GM19351 (cell line): ENCODE measurements at regions not wholly inside any gene's neighbourhood (a gene's known extent, or its start where the extent isn't known, plus 50 kb on each side); places are given as distances from the start of the nearest gene placed in this dataset.

Source experiments
- ATAC-seq: cut with Tn5 transposase; IDR thresholded peaks from one replicate; pipeline ENCODE4 v1.9.1; 2021; ENCODE audit warnings: mild to moderate bottlenecking, moderate library complexity; ENCODE audit not compliant: unreplicated experiment

DNA sequence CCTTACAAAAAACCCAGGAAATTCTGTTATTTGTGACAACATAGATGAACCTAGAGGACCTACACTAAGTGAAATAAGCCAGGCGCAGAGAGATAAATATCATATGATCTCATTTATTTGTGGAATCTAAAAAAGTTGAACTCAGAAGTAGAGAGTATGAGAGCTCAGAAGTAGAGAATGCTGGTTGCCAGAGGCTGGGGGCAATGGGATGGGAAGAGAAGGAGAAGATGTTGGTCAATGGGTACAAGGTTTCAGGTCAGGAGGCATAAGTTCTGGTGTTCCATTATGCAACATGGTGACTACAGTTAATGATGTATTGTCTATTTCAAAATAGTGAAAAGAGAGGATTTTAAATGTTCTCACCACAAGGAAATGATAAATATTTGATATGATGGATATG lies 259.1 kb upstream of the POU3F1 start:
- ATAC-seq = no peak

DNA sequence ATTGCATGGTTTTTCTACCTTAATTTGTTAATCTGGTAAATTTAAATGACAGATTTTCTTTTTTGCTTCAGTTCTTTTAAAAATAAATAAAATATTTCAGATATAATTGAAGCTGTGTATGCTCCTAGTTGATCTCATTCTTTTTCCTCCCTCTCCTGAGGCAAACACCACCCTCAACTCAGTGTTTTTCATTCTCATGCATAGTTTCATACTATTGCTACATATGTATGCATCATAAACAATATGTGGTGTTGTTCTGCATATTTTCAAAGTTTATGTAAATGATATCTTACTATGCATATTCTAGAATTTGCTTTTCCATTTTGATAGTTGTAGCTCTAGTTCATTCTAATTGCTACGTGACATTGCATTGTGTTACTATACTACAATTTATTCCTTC lies 257.2 kb upstream of the POU3F1 start:
- ATAC-seq = no peak

DNA sequence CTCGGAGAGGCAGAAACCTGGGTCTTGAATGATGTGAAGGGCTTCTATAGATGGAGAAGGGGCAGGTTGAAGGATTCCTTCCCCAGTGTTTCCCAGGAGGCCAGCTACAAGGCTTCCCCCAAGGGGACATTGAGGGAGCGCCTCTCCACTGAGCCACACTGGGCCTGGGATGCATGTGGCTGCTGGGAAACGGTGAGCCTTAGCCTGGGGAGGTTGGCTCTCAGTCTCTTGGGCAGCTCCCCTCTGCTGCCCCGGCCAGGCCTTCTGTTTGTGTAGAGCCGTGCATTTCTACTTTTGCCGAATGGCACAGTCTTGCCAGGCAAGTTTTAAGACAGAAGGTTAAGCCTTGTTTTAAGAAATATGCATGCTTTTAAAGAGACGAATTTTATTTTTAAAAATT lies 254.4 kb upstream of the POU3F1 start:
- ATAC-seq = no peak

DNA sequence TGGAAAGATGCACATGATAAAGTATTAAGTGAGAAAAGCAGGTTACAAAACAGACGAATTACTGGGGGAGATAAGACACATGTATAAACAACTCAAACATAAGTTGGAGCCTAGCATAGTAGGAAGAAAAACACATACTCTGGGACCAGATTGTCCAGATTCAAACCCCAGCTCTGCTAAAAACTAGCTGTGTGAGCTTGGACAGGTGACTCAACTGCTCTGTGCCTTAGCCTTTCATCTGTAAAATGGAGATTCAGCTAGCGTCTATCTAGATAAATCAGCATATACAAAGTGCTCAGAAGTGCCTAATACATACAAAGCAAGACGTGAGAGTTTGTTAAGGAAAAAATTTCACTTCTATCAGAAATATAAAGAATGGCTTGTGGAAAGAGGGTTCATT lies 254.0 kb upstream of the POU3F1 start:
- no peak for ATAC-seq

DNA sequence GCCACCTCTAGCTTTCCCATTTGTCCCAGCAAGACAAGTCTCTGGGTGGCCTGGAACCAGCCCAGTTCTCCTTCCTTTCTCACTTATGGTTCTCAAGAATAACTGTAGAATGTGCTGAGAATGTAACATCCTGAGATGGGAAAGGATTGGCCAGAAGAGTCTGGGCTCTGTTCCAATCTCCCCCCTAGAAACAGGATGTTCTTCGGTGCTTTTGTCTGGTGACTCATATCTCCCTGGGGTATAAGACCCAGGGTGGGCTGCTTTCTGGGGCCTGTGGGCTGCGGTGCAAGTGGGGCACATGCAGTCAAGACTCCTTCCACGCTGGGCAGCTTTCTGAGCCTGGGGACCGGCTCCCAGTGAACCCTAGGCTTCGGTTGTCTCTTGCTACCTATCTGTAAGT lies 251.2 kb upstream of the POU3F1 start:
- no peak for ATAC-seq

DNA sequence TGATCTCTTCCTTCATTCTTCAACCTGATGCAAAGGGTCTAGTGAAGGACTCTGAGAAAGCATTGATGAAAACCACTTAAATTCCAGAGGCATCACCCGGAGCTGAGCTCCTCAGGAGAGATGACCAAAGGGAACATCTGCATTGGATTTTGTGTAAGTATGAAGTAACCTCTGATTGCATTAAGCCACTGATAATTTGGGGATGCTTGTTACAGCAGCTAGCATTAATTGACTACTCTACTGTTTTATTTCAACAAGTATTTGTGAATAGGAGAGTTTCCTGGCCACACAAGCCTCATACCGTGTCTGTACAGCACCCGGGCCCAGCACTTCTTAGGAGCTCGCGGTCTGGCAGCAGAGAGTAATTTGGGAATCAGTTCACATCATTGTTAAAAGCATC lies 250.7 kb upstream of the POU3F1 start:
- ATAC-seq = no peak

DNA sequence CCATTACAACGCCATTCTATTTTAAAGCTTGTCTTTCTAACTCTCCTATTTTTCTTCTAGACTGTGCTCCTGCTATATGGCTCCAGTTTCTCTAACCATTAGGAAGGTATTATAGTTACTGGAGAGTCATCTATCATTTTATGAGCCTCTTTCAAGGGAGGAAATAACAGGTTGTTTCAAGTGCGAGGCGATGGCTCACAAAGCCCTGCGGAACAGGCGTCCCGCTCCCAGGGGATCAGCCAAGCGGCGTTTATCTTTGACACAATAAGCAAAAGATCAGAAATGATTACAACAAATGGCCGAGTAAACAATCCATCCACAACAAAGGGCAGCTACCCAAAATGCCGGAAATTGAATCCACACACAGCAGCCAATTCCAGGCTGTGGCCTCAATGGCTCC lies 249.5 kb upstream of the POU3F1 start:
- ATAC-seq = no peak

DNA sequence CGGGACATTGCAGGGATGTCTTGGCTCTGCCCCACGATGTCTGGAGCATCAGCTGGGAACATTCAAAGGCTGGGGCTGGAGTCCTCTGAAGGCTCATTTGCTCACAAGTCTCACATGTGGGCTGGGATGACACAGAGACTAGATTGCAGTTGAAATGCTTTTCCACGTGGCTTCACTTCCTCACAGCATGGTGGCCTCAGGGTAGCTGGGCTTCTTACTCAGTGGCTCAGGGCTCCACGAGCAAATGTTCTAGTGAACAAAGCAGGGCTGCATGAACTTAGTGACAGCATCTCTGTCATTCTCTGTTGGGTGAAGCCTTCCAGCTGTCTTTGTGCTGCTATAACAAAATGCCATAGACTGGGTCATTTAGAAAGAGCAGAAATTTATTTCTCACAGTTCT lies 247.0 kb upstream of the POU3F1 start:
- no peak for ATAC-seq

DNA sequence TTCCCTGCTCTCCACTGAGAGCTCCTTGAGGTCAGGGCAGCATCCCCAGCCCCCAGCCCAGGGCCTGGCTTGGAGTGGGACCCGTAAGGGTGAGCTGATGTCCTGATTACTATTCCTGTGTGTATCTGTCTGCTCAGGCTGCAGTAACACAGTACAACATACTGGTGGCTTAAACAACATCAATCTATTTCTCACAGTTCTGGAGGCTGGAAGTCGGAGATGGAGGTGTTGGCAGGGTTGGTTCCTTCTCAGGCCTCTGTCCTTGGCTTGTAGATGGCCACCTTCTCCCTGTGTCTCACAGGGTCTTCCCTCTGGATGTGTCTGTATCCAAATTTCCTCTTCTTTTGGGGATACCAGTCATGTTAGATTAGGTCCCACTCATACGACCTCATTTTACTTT lies 246.4 kb upstream of the POU3F1 start:
- no peak for ATAC-seq

DNA sequence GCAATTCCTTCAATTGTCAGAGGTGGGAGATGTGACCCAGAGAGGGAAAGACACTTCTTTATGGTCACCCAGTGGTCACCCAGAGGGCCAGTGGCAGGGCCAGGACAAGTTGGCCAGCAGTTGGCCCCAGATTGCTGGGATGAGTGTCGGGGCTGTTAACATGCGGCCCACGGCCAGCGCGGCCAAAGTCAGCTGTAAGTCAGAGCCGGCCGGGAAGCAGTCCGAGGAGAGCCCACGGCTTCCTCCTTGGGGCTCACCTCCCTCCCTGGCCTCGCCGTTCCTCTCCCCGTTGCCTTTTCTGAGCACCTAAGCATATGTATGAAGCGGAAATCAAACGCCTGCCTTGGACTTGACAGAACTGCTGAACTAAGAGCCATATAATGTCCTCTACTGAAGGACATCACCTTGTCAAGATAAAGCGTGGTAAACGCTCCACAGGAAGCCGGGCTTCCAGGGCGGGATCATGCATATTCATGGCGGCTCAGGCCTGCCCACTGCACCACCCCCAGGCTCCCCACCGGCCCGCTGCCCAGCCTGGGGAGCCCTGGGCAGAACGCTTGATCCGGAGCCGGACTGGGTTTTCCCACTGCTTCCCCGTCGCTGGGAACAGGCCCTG lies 245.4 kb upstream of the POU3F1 start:
- ATAC-seq = no peak

DNA sequence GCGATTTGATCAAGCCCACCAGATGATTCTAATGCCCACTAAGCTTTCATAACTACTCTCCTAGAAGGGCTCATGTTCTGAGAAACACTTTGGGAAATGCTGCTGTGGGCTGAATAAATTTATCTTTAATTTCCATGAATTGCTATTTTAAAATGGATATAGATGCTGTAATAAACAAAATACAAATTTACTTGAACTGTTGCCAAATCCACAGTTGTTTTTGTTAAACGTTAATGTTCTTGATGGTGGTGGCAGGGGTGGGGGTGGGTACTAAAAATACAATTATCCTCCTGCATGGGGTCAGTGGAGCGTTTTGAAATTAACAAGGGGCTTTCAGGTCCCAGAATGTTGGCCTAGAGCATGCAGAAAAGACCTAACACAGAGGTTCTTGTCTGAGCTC lies 244.7 kb upstream of the POU3F1 start:
- no peak for ATAC-seq

DNA sequence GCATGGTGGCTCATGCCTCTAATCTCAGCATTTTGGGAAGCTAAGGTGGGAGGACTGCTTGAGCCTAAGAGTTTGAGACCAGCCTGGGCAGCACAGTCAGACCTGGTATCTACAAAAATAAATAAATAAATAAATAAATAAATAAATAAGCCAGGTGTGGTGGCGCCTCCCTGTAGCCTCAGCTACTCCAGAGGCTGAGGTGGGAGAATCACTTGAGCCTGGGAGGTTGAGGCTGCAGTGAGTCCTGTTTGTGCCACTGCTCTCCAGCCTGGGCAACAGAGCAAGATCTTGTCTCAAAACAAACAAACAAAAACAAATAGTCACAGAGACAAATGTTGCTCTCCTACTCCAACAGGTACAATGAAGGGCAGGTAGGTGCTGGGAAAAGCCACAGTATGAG lies 242.4 kb upstream of the POU3F1 start:
- ATAC-seq = no peak

DNA sequence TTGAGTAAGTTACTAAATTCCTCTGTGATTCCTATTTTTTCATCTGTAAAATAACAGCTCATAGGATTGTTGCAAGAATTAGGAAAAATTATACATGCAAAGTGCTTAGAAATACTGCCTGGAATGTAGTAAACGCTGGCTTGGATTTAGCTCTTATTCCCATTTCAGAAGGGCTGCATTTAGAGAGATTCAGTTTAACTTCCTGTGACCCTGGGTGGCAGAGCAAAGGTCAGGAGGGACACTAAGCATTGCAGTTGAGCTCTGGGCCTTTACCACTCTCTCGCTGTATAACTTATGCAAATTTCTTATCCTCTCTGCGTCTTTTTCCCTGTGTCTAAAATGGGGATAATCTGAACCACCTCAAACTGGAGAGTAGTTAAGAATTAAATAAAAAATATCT lies 241.0 kb upstream of the POU3F1 start:
- no peak for ATAC-seq

DNA sequence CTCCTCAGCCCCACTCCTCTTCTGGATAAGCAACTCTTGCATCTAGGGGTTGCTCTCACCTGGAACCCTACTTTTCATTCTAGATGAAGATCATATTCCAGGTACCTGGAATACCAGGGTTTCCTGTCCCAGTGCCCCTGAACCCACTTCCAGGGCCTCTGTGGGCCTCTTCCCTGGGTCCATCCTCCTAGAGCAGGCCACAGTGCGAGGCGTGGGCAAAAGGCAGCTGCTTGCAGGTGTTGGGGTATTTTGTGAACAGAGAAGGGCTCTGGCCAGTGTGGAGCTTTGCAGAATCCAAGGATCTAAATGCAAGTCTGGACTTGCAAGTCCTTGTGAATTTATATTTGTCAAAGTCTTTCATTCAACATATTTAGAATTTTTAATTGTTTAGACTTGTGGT lies 240.4 kb upstream of the POU3F1 start:
- no peak for ATAC-seq

DNA sequence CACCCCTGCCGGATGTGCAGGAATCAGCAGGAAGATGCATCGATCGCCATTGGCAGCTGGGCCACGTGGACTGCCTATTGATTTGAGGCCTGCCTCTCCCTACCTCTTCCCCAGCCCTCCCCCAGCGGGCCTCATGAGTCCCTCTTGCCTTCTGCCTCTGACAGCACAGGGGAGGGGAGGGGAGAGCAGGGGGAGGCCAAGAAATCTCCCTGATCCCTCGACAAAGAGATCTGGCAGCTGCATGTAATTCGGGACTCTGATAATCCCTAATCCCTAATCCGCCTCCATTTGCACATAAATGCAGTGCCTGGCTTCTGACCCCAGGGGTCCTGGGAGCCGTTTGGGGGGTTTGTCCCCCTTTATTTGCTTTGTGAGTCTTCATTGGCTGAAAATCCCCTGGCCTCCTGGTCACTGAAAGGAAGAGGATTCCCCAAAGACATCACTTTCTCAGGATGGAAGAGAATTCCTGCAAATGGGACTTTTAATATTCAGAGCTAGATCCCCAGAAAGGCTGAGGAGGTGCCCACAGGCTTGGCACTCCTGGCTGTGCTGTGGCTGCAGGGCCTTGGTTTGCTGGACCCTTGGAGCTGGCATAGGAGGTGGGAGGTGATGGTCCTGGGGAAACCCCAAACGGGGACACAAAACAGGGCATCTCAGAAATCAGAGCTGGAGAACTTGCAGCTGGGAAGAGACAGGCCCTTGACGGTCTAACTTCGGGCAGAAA lies 239.4 kb upstream of the POU3F1 start:
- no peak for ATAC-seq

DNA sequence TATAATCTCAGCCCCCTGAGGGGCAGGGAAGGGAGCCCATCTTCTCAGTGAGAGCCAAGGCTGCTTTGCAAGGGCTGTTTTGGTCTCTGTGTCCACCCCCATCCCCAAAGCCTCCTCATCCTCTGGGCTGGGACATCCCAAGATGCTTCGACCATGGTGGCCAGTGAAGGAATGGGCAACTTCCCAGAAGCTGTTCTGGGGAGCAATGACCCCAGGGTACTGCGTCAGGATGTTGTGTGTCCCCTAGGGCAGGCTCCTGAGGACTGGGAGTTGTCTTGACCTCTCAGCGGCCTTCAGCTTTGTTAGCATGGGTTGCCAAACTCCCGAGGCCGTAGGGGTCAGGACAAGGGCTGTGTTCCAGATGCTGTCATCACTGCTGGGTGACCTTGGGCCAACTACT lies 238.4 kb upstream of the POU3F1 start:
- ATAC-seq = no peak

DNA sequence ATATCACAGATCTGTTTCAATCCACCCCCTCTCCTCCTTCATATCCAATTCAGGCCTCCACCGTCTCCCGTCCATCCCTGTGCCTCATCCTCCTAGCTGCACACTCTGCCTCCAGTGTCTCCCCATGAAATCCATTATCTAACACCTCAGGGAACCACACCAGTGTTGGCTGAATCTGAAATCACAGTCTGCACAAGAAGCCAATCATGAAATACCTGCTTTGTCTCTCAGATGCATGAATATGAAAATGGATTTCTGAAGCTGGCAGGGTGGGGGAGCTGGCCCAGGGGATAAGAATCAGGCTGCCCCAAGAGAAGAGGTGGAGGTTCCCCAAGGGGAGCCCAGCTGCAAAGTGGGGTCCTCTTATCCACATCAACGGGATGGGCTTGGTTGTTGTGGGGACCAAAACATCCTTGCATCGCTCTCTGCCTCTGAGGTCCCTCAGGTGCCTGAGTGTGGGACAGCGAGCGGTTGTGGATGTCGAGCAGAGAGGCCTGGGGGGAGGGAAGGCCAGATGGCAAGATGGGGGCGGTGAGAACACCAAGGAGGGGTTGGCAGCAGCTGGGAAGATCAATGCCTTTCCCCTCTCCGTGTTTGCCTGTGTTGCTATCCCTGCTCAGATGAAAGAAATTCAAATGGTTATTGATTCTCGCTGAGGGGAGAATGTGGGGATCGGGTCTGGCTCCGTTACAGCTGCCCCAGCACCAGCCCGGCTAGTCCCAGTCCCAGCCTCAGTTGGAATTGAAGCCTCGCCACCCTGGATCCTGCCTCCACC lies 237.3 kb upstream of the POU3F1 start:
- ATAC-seq = no peak

DNA sequence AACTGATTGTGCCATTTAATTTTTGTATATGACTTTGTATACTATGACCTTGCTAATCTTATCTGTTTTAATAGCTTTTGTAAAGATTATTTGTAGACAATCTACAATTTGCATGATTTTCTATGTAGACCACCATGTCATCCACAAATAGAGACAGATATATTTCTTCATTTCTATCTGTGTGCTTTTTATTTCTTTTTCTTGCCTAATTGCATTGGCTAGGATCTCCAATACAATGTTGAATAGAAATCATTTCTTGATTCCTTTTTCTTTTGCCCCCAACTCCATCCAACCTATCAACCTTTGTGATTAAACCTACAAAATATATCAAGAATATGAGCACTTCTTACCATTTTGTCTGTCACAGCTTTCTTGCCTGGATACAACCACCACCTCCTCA lies 232.6 kb upstream of the POU3F1 start:
- ATAC-seq = no peak

DNA sequence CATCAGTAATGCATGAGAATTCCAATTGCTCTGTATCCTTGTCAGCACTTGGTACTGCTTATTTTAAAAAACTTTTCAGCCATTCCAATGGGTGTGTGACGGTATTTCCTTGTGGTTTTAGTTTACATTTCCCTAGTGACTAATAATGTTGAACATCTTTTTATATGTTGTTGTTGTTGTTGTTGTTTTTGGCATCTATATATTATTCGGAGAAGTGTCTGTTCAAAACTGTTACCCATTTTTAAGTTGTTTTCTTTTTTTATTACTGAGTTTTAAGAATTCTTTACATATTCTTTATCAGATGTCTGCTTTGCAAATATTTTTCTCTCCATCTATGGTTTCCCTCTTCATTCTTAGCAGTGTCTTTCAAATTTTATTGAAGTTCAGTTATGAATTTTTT lies 231.1 kb upstream of the POU3F1 start:
- no peak for ATAC-seq

DNA sequence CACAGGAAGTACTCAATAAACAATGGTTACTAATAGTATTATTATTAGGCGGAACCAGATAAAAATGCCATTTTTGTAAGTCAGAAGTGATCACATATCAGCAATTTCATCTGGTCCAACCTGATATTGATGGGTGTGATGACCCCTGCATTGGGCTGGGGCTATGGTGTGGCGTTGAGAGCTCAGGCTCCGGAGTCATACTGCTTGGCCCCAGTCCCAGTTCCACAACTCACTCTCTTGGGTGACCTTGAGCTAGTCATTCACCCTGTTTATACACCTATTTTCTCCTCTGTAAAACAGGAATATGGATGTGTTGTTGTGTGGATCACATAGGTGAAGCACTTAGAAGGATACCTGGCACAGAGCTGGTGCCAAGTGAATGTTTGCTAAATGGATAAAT lies 229.4 kb upstream of the POU3F1 start:
- no peak for ATAC-seq

DNA sequence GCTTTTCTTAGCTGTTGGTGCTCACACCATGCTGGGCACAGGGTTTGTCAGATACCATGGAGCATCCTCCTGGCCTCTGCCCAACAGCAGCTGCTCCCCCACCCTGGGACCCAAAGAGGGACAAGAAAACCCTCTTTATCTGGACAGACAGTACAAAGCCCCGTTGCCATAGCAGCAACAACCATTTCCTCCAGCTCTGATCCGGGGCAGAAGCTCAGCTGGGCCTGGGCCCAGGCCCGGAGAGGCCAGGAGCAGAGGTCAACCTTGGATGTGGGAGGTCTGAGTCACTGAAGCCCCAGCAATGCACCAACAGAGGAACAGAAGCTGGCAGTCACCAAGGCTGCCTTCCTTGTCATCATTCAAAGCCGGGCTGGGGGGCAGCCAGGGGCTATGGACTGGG lies 228.4 kb upstream of the POU3F1 start:
- ATAC-seq = no peak

DNA sequence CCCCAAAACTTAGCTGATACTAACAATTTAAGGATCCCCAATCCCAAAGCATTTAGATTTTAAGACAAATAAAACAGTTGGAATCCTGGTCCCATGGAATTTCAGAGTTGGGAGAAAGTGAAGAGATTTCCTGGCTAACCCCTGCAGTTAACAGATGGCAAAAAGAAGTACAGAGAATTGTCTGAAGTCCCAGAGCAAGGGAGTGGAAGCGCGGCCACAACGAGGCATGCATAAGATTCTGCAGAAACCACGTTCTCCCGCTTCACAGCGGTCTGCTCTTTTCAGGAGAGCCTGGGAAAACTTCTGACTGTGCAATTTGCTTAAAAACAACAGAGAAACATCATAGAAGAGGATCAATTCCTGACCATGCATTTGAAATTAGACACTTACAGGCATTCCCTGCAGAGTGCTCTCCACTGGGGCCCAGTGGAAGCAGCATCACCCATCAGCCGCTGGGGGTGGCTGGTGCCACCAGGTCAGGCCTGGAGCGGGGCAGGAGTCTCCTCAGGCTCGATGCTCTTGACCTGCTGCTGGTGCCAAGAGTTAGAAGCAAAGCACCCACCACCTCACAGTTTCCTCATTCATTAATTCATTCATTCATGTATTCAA lies 226.7 kb upstream of the POU3F1 start:
- ATAC-seq = no peak
